Sigmoid colon (tissue), 6 donors: ENCODE measurements at regions not wholly inside any gene's neighbourhood (a gene's known extent, or its start where the extent isn't known, plus 50 kb on each side); places are given as distances from the start of the nearest gene placed in this dataset.

ENCODE experiments used
- DNase-seq: peaks from one replicate; pipeline ENCODE4 v3.0.0-alpha.2; 2019
- H3K27ac ChIP-seq, 4 donors: fragments of 200-600 bp; sonication (generic); one replicate each; pipeline ENCODE4 v1.5.1; 2016 to 2019; ENCODE audit warnings: mild to moderate bottlenecking in 1 of 4
- H3K27me3 ChIP-seq, 3 donors: fragments of 200-600 bp; sonication (generic); one replicate each; pipeline ENCODE4 v1.5.1; 2019; ENCODE audit warnings: mild to moderate bottlenecking in 1 of 3
- H3K36me3 ChIP-seq, 4 donors: fragments of 200-600 bp; sonication (generic); one replicate each; pipeline ENCODE4 v1.5.1; 2016 to 2019
- H3K4me1 ChIP-seq, 4 donors: fragments of 200-600 bp; sonication (generic); one replicate each; pipeline ENCODE4 v1.5.1; 2017 to 2019
- H3K4me3 ChIP-seq, 4 donors: fragments of 200-600 bp; sonication (generic); one replicate each; pipeline ENCODE4 v1.5.1; 2017 to 2019; ENCODE audit warnings: mild to moderate bottlenecking in 2 of 4, moderate library complexity in 1 of 4
- H3K9me3 ChIP-seq, 4 donors: fragments of 200-600 bp in 3 of 4; sonication (generic) in 3 of 4; one replicate each; pipeline versions ENCODE4 v1.5.1 to v1.6.1; 2013 to 2019
- CTCF ChIP-seq, 4 experiments: fragments of 450-650 bp in 3 of 4; fragments of 200-600 bp in 1 of 4; IDR thresholded peaks; one replicate each; pipeline ENCODE4 v1.5.1; 2016 to 2019; ENCODE audit warnings: antibody characterized with exemption in 4 of 4, mild to moderate bottlenecking in 3 of 4, moderate library complexity in 2 of 4
- EP300 ChIP-seq, 4 donors: sonication (generic); formaldehyde crosslinking; IDR thresholded peaks; one replicate each; pipeline ENCODE4 v1.6.1; 2017; ENCODE audit warnings: antibody characterized with exemption in 4 of 4
- POLR2A ChIP-seq, 2 donors: fragments of 450-650 bp; IDR thresholded peaks; one replicate each; pipeline ENCODE4 v1.6.1; 2016; ENCODE audit warnings: antibody characterized with exemption in 2 of 2, mild to moderate bottlenecking in 2 of 2, moderate library complexity in 2 of 2
- POLR2AphosphoS5 ChIP-seq, 4 donors: sonication (generic); formaldehyde crosslinking; IDR thresholded peaks; one replicate each; pipeline ENCODE4 v1.6.1; 2017; ENCODE audit warnings: antibody characterized with exemption in 4 of 4
- WGBS, 2 donors: extraction: QIAGEN DNeasy Blood & Tissue Kit; methylation state at CpG; one replicate each; pipeline ENCODE4 v1.1.7; 2013; 5-methylcytosine and 5-hydroxymethylcytosine counted together
- intact Hi-C: fragments of 100-400 bp; cut with DNase I; formaldehyde crosslinking; loops from one replicate; pipeline ENCODE4 v1.15.1; 2023
- donor health status: healthy with polysubstance abuse.
- donor health status: healthy.

- intact Hi-C loops, result no loop called here
Measured at GRCh38 chr3:24857945-24858344, 363.3 kb upstream of the THRB start.

GRCh38 chr3:24863215-24863614, 368.6 kb upstream of the THRB start:
- Histone ChIP-seq H3K4me1 (no peaks in the 10 kb centered on the region), H3K27ac (no peak overlapping the region), H3K9me3 (no peaks in the 10 kb centered on the region), H3K4me3 (no peak overlapping the region), H3K36me3 (no peaks in the 10 kb centered on the region), H3K27me3 (no peaks in the 10 kb centered on the region)
- intact Hi-C loops, result no loop called here
- WGBS, 2 donors, result 57 to 72% methylated on average over 5 of the region's 5 CpGs
- no peak for TF ChIP-seq CTCF (IDR thresholded peaks at IDR 0.05)
- TF ChIP-seq POLR2A (IDR thresholded peaks at IDR 0.05), result no peak
- TF ChIP-seq EP300 (IDR thresholded peaks at IDR 0.05), result no peak
- no peak for TF ChIP-seq POLR2AphosphoS5 (IDR thresholded peaks at IDR 0.05)
- DNase-seq, result no peak

More at GRCh38 chr3:24857945-24858344, 363.3 kb upstream of the THRB start:
- Histone ChIP-seq H3K27me3 (no peaks in the 10 kb centered on the region), H3K4me1 (no peaks in the 10 kb centered on the region), H3K27ac (no peak overlapping the region), H3K9me3 (no peaks in the 10 kb centered on the region), H3K4me3 (no peak overlapping the region), H3K36me3 (no peaks in the 10 kb centered on the region)
- TF ChIP-seq CTCF (IDR thresholded peaks at IDR 0.05) (no peak), POLR2AphosphoS5 (IDR thresholded peaks at IDR 0.05) (no peak), EP300 (IDR thresholded peaks at IDR 0.05) (no peak), POLR2A (IDR thresholded peaks at IDR 0.05) (no peak)
- 92 to 93% methylated on average over 1 of the region's 1 CpG for WGBS, 2 donors
- DNase-seq, result no peak

GRCh38 chr3:24867783-24868182, 373.1 kb upstream of the THRB start:
- TF ChIP-seq POLR2A (IDR thresholded peaks at IDR 0.05), result no peak
- TF ChIP-seq POLR2AphosphoS5 (IDR thresholded peaks at IDR 0.05), result no peak
- TF ChIP-seq EP300 (IDR thresholded peaks at IDR 0.05), result no peak
- no peak for TF ChIP-seq CTCF (IDR thresholded peaks at IDR 0.05)
- no peaks in the 10 kb centered on the region for H3K4me1 ChIP-seq
- 82 to 84% methylated on average over 4 of the region's 4 CpGs for WGBS, 2 donors
- no peaks in the 10 kb centered on the region for H3K27me3 ChIP-seq
- intact Hi-C loops, result no loop called here
- H3K9me3 ChIP-seq, result no peaks in the 10 kb centered on the region
- no peaks in the 10 kb centered on the region for H3K36me3 ChIP-seq
- DNase-seq, result no peak
- H3K27ac ChIP-seq, result no peak overlapping the region
- no peak overlapping the region for H3K4me3 ChIP-seq

GRCh38 chr3:24881239-24881638, 386.6 kb upstream of the THRB start:
- WGBS, 2 donors, result 81 to 89% methylated on average over 2 of the region's 2 CpGs
- intact Hi-C loops, result no loop called here
- Histone ChIP-seq H3K27ac (no peak overlapping the region), H3K36me3 (no peaks in the 10 kb centered on the region), H3K4me1 (no peaks in the 10 kb centered on the region), H3K27me3 (no peaks in the 10 kb centered on the region), H3K9me3 (no peaks in the 10 kb centered on the region), H3K4me3 (no peak overlapping the region)
- no peak for TF ChIP-seq EP300 (IDR thresholded peaks at IDR 0.05)
- no peak for TF ChIP-seq POLR2A (IDR thresholded peaks at IDR 0.05)
- TF ChIP-seq CTCF (IDR thresholded peaks at IDR 0.05), result no peak
- TF ChIP-seq POLR2AphosphoS5 (IDR thresholded peaks at IDR 0.05), result no peak
- DNase-seq, result no peak

GRCh38 chr3:24886501-24886900, 391.9 kb upstream of the THRB start:
- no peak for DNase-seq
- intact Hi-C loops, result no loop called here
- WGBS, 2 donors, result 63 to 78% methylated on average over 5 of the region's 5 CpGs
- Histone ChIP-seq H3K4me3 (no peak overlapping the region), H3K27me3 (no peaks in the 10 kb centered on the region), H3K27ac (no peak overlapping the region), H3K9me3 (no peaks in the 10 kb centered on the region), H3K36me3 (no peaks in the 10 kb centered on the region), H3K4me1 (no peaks in the 10 kb centered on the region)
- no peak for TF ChIP-seq POLR2A (IDR thresholded peaks at IDR 0.05)
- TF ChIP-seq EP300 (IDR thresholded peaks at IDR 0.05), result no peak
- TF ChIP-seq POLR2AphosphoS5 (IDR thresholded peaks at IDR 0.05), result no peak
- TF ChIP-seq CTCF (IDR thresholded peaks at IDR 0.05), result no peak
